GOT3 (cell line): ENCODE measurements at regions not wholly inside any gene's neighbourhood (a gene's known extent, or its start where the extent isn't known, plus 50 kb on each side); places are given as distances from the start of the nearest gene placed in this dataset.

Experiments used
- DNase-seq: peaks from one replicate; lab custom pipeline; 2025; ENCODE audit warnings: mixed read lengths; lab: John Stamatoyannopoulos, UW

- no peak for DNase-seq
Measured at GRCh38 chrX:38887222-38887621, 86.0 kb downstream of the MID1IP1 start.

- no peak for DNase-seq
Measured at GRCh38 chrX:38890326-38890725, 89.1 kb downstream of the MID1IP1 start.

DNA sequence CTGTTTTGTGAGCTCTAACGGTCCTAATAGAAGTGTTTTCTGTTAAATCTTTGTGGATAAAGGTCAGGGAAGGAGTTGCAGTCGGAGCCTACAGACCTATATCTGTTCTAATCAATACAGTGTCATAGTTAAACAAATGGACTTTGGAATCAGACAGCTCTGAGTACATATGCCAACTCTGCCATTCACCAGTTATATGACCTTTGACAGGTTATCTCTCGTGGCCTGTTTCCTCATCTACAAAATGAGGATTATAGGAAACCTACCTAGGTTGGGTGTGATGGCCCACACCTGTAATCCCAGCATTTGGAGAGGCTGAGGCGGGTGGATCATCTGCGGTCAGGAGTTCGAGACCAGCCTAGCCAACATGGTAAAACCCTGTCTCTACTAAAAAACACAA, 89.7 kb downstream of the MID1IP1 start:
- DNase-seq, result no peak

DNA sequence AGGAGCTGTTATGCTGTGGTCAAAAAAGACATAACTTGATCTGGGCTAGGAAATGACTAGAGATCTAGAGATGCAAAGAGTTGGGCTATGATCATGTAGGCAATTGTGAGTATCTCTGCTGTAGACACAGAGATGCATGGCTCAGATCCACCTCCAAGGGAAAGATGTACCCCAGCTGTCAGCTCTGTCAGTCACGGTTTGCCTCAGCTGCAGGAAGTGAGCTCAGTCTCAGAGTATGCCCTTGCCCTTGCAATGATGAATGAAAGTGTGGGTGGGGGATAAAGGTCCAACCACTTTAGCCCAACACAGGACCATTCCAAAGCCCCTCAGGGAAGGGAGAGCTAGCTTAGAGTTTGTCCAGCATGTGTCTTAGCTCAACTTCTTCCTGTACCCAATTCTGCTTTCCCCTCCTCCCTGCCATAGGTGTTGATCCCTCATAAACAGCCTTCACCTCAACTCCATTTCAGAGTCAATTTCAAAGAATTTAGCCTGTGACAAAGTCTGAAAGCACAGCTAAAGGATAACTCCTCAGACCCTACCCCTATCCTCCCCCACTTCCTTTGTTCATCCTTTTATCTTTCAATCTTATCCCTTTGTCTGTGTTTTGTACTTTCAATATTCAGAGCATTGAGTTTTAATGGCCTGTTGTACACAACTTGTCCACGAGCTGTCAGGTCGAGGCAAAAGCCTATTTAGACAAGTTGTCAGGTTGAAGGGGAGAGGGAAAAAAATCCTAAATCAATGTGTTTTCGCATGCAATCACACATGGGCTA, 90.6 kb downstream of the MID1IP1 start:
- no peak for DNase-seq

- no peak for DNase-seq
Measured at GRCh38 chrX:38893441-38893840, 92.2 kb downstream of the MID1IP1 start.

GRCh38 chrX:38895775-38896174, 94.5 kb downstream of the MID1IP1 start:
- no peak for DNase-seq

DNA sequence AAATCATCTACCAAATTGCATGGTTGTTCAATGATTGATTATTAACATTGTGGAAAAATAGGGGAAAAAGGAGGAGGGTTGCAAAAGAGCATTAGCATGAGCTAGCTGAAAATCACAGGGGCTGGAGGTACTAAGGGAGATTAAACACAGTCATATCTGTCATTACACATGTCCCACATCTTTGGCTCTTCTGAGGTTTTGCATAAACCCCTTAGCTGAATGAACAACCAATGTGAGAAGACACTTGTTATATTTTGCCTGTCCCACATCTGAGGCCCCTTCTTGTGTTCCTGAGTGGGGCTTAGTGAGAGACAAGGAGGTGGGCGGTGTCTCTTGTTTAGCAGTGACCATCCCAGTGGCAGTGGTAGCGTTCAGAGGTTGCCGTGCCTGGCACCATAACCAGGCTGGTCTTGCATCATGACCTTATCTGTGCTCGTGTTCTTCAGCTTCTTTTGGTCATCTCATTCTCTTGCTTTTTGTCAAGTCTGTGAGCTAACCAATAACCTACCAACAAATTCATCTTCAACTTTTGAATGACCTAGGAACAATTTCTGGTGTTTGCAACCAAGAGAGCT, 95.6 kb downstream of the MID1IP1 start:
- no peak for DNase-seq

GRCh38 chrX:38898261-38898660, 97.0 kb downstream of the MID1IP1 start:
- no peak for DNase-seq

DNA sequence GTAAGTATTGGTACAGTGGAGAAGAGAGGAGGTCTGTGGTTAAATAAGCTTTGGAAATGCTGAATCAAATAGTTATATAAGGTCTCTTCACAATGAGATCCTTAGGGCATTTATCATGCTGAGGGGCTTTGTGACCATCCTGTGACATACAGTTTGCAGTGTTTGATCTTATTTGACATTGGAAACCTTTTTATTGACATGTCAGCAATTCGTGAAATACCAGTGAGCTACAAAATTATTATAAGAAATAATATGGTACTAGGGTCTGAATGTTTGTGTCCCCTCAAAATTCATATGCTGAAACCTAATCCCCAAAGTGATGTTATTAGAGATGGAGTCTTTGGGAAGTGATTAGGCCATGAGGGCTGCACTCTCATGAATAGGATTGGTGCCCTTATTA, 98.4 kb downstream of the MID1IP1 start:
- no peak for DNase-seq

GRCh38 chrX:38900719-38901118, 99.5 kb downstream of the MID1IP1 start:
- no peak for DNase-seq

DNA sequence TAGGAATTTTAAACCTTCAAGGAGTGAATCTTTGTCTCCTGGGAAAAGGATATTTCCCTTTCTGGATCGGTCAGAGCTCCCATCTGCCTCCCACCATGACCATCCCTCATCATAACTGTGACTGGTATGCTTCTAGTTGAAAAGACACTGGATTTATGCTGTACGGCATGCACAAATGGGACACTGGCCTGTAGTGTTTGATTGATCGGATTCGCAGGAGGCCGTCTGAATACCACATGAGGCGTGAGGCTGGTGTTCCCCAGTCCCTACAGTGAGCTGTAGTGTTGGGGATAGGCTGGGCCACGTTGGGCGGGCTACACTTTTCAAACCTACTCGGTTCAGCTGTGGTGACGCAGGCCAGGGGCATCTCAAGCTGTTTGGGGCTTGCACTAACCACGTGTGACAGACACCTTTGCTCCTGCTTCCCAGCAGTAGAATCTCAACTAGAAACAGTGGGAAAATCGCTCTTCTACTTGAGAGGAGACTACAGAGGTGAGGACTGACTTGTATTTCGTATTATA, 101.8 kb downstream of the MID1IP1 start:
- DNase-seq, result no peak

DNA sequence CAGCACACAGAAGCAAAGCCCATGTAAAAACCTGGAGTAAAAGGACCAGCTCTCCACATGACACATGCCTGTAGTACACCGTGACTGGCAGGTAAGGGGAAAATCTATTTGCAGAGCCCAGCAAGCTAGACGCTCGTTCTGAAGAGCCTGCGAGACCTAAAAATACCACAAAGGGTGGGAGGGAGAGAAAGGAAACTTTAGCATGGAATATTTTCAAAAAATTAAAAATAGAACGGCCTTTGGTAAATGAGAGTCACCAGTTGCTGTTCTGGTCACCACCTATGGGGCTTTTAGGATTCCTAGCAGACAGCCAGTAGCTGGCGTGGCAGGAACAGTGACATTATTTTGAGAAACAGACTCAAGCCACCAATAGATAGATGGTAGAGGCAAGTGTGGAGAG, 115.5 kb downstream of the MID1IP1 start:
- DNase-seq, result no peak

DNA sequence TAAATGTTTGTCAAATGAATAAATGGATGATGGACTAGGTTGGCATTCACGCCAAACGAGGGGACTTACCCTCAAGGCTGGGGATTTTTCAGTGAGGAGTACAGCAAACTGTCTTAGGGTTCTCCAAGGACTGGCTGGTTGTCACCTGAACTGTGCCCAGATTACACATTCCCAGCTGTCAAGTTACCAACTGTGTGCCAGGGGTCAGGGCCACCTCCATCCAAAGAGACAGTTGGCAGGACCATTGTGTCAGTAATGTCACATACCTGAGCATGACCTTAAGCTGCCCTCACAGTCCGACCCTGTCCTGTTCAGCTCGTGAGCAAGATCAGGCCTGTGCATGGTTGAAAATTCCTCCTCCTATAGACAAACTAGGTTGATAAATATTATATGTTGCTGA, 116.7 kb downstream of the MID1IP1 start:
- DNase-seq, result no peak

GRCh38 chrX:38919202-38919601, 117.9 kb downstream of the MID1IP1 start:
- DNase-seq, result no peak

DNA sequence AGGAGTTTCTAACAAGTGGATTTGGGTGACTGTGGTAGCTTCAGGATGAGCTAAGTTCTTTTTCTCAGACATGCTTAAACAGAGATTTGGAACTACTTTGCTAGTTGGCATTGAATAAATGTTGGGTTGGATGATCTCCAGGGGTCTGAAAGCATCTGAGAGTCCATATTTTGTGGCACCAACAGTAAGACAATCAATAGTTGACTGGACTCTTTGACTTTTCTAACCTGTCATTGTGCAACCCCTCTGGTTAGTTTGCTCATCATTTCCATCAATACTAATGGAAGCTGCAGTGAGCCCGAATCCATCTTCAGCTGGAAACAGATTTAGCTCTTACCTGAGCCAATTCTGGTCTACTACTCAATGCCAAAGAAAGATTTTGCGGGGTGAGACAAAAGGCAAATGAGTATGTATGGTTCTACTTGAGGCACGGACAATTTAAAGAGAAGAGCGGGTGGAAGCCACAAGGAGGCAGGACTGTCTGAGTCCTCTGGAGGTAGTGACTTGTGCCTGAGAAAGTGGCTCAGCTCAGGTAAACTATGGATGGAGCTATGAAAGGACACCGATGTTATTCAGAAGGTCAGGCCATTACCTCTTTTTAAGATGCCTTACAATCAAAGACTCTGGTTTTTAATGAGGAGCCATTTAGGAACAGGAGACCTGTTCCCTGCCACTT, 118.7 kb downstream of the MID1IP1 start:
- no peak for DNase-seq

DNA sequence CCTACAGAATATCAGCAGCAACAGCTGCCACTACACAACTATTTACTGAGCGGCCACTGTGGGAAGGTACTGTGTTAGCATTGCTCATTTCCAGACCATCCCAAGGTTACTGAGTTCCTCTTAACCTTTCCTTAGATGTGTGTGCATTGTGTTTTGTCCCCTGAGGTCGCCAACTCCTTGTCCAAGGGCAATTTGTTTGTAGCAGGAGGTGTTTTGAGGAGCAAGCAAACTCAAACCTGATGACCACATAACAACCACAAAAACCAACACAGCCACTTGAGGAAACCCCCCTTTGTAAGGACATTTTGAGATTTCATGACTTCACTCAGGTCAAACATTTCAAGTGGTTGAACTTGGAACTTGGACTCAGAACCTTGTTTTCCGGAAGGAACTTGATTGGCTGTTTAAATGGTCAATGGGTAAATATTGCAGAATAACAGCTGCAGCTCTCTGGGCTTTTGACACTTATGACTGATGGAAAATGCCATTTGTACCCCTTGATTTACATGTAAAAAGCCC, 122.3 kb downstream of the MID1IP1 start:
- DNase-seq, result no peak

DNA sequence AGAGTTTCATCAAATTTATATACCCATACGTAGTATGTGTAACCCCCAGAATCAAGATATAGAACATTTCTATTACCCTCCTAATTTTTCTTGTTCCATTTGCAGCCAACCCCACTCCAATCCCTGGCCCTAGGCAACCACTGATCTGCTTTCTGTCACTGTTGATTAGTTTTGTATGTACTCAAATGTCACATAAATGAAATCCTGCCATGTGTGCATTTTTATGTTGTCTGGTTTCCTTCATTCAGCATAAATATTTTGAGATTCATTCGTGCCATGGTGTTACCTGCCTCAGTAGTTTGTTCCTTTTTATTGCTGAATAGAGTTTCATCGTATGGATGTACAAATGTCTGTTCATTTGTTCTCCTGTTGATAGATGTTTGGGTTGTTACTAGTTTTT, 126.3 kb downstream of the MID1IP1 start:
- no peak for DNase-seq

DNA sequence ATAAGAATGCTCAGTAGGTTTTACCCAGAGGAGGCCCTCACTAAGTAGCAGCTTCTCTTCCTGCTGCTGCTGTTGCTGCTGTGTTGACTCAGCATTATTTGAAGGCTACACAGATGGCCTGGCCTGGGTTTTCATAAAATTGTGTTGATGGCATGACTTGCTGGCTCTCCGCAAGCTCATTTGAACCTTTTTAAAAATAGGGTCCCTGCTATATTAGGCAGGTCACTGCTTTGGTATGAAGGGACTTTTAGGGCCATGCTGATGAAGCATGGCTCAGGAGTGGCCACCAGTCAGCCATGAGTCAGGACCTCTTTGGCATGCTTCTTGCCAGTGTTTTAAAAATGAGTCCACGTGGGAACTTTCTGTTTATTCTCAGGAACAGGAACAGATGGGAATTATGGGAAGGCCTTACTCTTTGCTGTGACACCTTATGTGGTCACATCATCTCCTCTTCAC, 128.7 kb downstream of the MID1IP1 start:
- no peak for DNase-seq

GRCh38 chrX:38930474-38930873, 129.2 kb downstream of the MID1IP1 start:
- no peak for DNase-seq

DNA sequence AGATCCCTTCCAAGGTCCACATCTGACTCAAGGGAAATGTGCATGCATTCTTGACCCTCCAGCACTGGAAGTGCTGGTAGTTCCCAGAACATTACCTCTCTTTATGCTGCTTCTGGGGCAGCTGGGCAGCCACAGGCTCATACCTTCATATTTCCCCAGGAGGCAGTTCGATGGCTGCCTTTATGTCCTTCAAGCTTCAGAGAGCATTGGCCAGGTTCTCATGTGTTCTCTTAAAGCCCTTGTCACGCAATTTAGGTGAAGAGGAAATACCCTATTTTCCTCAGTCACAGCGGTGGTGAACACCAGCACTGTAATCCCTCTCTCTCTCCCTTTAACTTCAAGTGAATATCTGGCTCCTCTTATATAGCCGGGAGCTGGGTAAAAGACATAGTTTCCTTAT, 134.3 kb downstream of the MID1IP1 start:
- DNase-seq, result no peak

GRCh38 chrX:38937400-38937799, 136.1 kb downstream of the MID1IP1 start:
- no peak for DNase-seq

- no peak for DNase-seq
Measured at GRCh38 chrX:38937926-38938325, 136.7 kb downstream of the MID1IP1 start.

GRCh38 chrX:38939067-38939466, 137.8 kb downstream of the MID1IP1 start:
- DNase-seq, result no peak
